Vagina (tissue), 2 donors: ENCODE measurements at regions not wholly inside any gene's neighbourhood (a gene's known extent, or its start where the extent isn't known, plus 50 kb on each side); places are given as distances from the start of the nearest gene placed in this dataset.

ENCODE experiments used
- DNase-seq, 2 donors: peaks; one replicate each; pipeline ENCODE4 v3.0.0-alpha.2; 2017; ENCODE audit errors: extremely low spot score in 2 of 2
- H3K27ac ChIP-seq: fragments of 200-600 bp; sonication (generic); one replicate; pipeline ENCODE4 v1.5.1; 2019
- H3K27me3 ChIP-seq: fragments of 200-600 bp; sonication (generic); one replicate; pipeline ENCODE4 v1.5.1; 2019
- H3K36me3 ChIP-seq, 2 donors: fragments of 200-600 bp; sonication (generic); one replicate each; pipeline ENCODE4 v1.5.1; 2017 to 2019
- H3K4me1 ChIP-seq: fragments of 200-600 bp; sonication (generic); one replicate; pipeline ENCODE4 v1.5.1; 2019
- H3K4me3 ChIP-seq, 2 donors: fragments of 200-600 bp; sonication (generic); 1 replicate in 1 of 2; 2 replicates in 1 of 2; pipeline ENCODE4 v1.5.1; 2016 to 2019
- H3K9me3 ChIP-seq: fragments of 200-600 bp; sonication (generic); one replicate; pipeline ENCODE4 v1.5.1; 2019
- POLR2A ChIP-seq, 2 donors: fragments of 450-650 bp; IDR thresholded peaks; one replicate each; pipeline ENCODE4 v1.6.1; 2017; ENCODE audit warnings: antibody characterized with exemption in 2 of 2, mild to moderate bottlenecking in 2 of 2, moderate library complexity in 2 of 2
- POLR2AphosphoS5 ChIP-seq, 2 donors: sonication (generic); formaldehyde crosslinking; IDR thresholded peaks; one replicate each; pipeline ENCODE4 v1.9.0; 2017; ENCODE audit warnings: antibody characterized with exemption in 2 of 2, mild to moderate bottlenecking in 2 of 2, low read depth in 1 of 2; ENCODE audit not compliant: insufficient read depth in 1 of 2
- intact Hi-C: fragments of 100-400 bp; cut with DNase I; formaldehyde crosslinking; loops from one replicate; pipeline ENCODE4 v1.15.1; 2023
- TF ChIP-seq, protein P1 (sequence below), 3 experiments: fragments of 450-650 bp in 2 of 3; fragments of 200-600 bp in 1 of 3; sonication (generic) in 1 of 3; IDR thresholded peaks; one replicate each; pipeline ENCODE4 v1.5.1; 2017 to 2019; ENCODE audit warnings: antibody characterized with exemption in 3 of 3, mild to moderate bottlenecking in 2 of 3, moderate library complexity in 2 of 3

DNA sequence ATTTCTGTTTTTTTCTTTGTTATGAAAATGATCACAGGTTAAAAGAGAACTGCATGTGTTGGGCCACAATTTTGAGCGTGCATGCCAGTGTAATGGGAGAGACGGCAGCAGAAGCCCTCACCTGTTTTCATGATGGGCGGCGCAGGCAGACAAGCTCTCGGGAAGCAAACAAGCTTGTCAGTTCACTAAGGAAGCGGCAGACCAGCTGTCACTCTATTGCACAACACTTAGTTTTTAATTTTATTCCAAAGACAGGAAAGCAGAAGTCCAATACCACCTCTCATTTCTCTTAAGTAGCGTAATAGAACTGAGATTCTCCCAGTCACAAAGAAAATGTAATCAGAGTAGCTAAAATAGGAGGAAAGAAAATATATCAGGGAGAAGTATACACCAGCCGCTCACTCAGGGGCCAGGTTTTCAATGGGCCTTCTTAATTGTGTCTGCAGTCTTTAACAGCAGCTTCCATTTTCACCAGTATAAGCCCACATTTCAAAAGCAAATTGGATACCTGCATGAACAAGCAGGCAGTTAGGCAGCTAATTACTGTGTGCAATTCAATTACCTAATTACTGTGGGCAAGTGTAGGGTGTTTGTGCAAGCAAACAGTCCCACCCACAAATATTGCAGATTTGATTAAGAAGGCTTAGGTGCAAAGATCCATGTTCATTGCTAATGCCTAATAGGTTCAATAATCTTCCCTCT is 711.4 kb downstream of the DIAPH3 start:
- DNase-seq = no peak
- TF ChIP-seq POLR2A (IDR thresholded peaks at IDR 0.05) = no peak
- TF ChIP-seq POLR2AphosphoS5 (IDR thresholded peaks at IDR 0.05; ENCODE audit: insufficient read depth in 1 of 2, low read depth in 1 of 2) = no peak
- TF ChIP-seq, protein P1, sequence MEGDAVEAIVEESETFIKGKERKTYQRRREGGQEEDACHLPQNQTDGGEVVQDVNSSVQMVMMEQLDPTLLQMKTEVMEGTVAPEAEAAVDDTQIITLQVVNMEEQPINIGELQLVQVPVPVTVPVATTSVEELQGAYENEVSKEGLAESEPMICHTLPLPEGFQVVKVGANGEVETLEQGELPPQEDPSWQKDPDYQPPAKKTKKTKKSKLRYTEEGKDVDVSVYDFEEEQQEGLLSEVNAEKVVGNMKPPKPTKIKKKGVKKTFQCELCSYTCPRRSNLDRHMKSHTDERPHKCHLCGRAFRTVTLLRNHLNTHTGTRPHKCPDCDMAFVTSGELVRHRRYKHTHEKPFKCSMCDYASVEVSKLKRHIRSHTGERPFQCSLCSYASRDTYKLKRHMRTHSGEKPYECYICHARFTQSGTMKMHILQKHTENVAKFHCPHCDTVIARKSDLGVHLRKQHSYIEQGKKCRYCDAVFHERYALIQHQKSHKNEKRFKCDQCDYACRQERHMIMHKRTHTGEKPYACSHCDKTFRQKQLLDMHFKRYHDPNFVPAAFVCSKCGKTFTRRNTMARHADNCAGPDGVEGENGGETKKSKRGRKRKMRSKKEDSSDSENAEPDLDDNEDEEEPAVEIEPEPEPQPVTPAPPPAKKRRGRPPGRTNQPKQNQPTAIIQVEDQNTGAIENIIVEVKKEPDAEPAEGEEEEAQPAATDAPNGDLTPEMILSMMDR (IDR thresholded peaks at IDR 0.05) = no peak
- Histone ChIP-seq H3K9me3 (no peaks in the 10 kb centered on the region), H3K27ac (no peak overlapping the region), H3K4me1 (no peaks in the 10 kb centered on the region), H3K27me3 (no peaks in the 10 kb centered on the region), H3K4me3 (no peak overlapping the region), H3K36me3 (no peaks in the 10 kb centered on the region)
- intact Hi-C loops = no loop called here

DNA sequence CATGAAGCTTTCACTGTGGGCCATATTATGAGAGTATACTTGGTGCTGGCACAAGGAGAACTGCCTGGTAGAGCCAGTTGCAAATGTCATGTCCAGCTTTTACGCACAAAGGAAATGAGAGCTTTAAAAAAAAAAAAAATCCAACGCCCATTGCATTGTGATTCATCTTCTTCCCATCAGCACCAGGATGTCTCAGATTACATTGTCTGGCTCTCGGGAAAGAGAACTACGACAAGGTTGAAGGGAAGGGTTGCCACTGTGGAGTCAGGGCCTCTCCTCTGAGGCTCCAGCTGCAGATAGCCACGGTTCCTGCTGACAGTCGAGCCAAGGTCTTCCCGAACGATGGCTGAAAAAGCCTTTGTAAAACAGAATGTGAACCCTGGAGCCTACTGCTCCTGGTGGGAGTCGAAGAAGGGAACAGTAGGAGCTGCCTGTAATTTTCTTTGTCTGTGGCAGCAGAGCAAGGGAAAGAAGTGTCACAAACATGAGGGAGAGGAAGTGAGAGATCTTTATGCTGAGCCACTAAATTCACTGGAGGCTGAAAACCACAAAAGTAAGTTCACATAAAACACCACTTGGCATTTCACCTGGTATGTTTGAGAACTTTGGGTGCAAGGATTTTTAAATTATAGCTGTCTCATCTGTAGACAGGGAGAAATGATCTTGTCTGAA is 704.7 kb downstream of the DIAPH3 start:
- no peaks in the 10 kb centered on the region for H3K27me3 ChIP-seq
- H3K4me3 ChIP-seq = no peak overlapping the region
- intact Hi-C loops = no loop called here
- no peak overlapping the region for H3K27ac ChIP-seq
- TF ChIP-seq POLR2AphosphoS5 (IDR thresholded peaks at IDR 0.05; ENCODE audit: insufficient read depth in 1 of 2, low read depth in 1 of 2) (no peak), POLR2A (IDR thresholded peaks at IDR 0.05) (no peak)
- TF ChIP-seq, protein P1 (IDR thresholded peaks at IDR 0.05) = no peak
- no peaks in the 10 kb centered on the region for H3K36me3 ChIP-seq
- no peaks in the 10 kb centered on the region for H3K4me1 ChIP-seq
- no peak for DNase-seq
- H3K9me3 ChIP-seq = no peaks in the 10 kb centered on the region

DNA sequence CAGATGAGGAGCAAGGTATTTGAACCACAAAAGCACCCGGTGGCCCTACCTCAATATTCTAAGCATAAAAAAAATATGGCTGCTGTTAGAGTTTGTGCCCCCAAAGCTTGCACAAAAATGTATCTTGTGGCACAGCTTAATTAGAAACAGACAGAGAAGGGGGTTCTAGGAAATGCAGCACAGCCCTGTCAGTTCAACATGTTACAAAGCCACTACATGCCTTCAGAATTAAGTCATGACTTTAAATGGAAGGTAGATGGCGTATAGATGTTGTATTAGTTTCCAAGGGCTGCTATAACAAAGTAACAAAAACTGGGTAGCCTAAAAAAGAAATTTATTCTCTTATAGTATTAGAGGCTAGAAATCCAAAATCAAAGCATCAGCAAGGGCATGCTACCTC is 703.8 kb downstream of the DIAPH3 start:
- H3K27me3 ChIP-seq = no peaks in the 10 kb centered on the region
- intact Hi-C loops = no loop called here
- no peak for DNase-seq
- H3K27ac ChIP-seq = no peak overlapping the region
- H3K9me3 ChIP-seq = no peaks in the 10 kb centered on the region
- H3K36me3 ChIP-seq = no peaks in the 10 kb centered on the region
- no peak for TF ChIP-seq POLR2AphosphoS5 (IDR thresholded peaks at IDR 0.05; ENCODE audit: insufficient read depth in 1 of 2, low read depth in 1 of 2)
- TF ChIP-seq, protein P1 (IDR thresholded peaks at IDR 0.05) = no peak
- TF ChIP-seq POLR2A (IDR thresholded peaks at IDR 0.05) = no peak
- no peak overlapping the region for H3K4me3 ChIP-seq
- no peaks in the 10 kb centered on the region for H3K4me1 ChIP-seq

DNA sequence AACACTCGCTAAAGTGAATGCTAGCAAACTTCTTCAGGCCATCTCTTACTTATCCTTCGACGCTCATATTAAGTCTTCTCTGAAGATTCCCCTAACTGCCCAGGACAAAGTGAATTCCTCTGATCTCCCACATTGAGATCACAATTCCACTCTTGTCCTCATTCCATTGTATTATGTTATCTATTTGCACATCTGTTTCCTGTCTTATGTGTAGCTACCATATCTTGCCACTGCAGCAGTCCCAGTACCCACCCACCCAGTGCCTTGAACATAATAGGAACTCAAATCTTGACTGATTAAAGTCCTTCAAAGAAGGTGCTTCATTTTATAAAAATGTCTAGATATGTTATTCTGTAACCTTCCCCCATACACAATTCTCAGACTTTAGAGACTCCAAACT is 702.3 kb downstream of the DIAPH3 start:
- Histone ChIP-seq H3K27ac (no peak overlapping the region), H3K4me1 (no peaks in the 10 kb centered on the region), H3K36me3 (no peaks in the 10 kb centered on the region), H3K27me3 (no peaks in the 10 kb centered on the region), H3K9me3 (no peaks in the 10 kb centered on the region), H3K4me3 (no peak overlapping the region)
- TF ChIP-seq POLR2A (IDR thresholded peaks at IDR 0.05) (no peak), POLR2AphosphoS5 (IDR thresholded peaks at IDR 0.05; ENCODE audit: insufficient read depth in 1 of 2, low read depth in 1 of 2) (no peak)
- TF ChIP-seq, protein P1 (IDR thresholded peaks at IDR 0.05) = no peak
- intact Hi-C loops = no loop called here
- DNase-seq = no peak

DNA sequence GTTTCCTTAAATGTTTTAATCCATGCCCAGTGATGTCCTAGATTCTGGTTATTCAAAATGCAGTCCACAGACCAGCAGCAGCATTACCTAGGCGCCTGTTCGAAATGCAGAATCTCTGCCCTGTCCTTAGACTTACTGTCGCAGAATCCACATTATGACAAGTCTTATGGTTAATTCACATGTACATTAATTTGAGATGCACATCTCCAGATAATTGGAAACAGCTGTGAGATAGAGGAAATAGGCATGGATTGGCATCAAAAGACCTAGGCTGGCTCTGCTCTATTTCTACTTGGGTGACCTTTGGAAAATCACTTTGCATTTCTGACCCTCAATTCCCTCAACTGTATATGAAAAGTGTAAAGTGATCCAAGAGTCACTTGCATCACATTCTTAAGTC is 700.7 kb downstream of the DIAPH3 start:
- Histone ChIP-seq H3K27ac (no peak overlapping the region), H3K4me1 (no peaks in the 10 kb centered on the region), H3K36me3 (no peaks in the 10 kb centered on the region), H3K4me3 (no peak overlapping the region), H3K9me3 (no peaks in the 10 kb centered on the region), H3K27me3 (no peaks in the 10 kb centered on the region)
- intact Hi-C loops = no loop called here
- no peak for DNase-seq
- TF ChIP-seq POLR2AphosphoS5 (IDR thresholded peaks at IDR 0.05; ENCODE audit: insufficient read depth in 1 of 2, low read depth in 1 of 2) = no peak
- no peak for TF ChIP-seq POLR2A (IDR thresholded peaks at IDR 0.05)
- TF ChIP-seq, protein P1 (IDR thresholded peaks at IDR 0.05) = no peak
